GM19463 (cell line): ENCODE measurements at regions not wholly inside any gene's neighbourhood (a gene's known extent, or its start where the extent isn't known, plus 50 kb on each side); places are given as distances from the start of the nearest gene placed in this dataset.

ENCODE experiments used
- ATAC-seq: cut with Tn5 transposase; IDR thresholded peaks from one replicate; pipeline ENCODE4 v1.9.1; 2021; ENCODE audit warnings: mild to moderate bottlenecking, moderate library complexity; ENCODE audit not compliant: unreplicated experiment

GRCh38 chr2:2524348-2524941, 193.4 kb upstream of the MYT1L start:
- ATAC-seq, result no peak

- ATAC-seq, result no peak
Observed at GRCh38 chr2:2523461-2524347, 192.6 kb upstream of the MYT1L start.

GRCh38 chr2:2520401-2520811, 189.3 kb upstream of the MYT1L start:
- ATAC-seq, result no peak

- ATAC-seq, result no peak
Observed at GRCh38 chr2:2519381-2519780, 188.3 kb upstream of the MYT1L start.

GRCh38 chr2:2517399-2517798, 186.3 kb upstream of the MYT1L start:
- ATAC-seq, result no peak

GRCh38 chr2:2516386-2516785, 185.3 kb upstream of the MYT1L start:
- ATAC-seq, result no peak

- no peak for ATAC-seq
Observed at GRCh38 chr2:2512931-2513330, 181.9 kb upstream of the MYT1L start.

- no peak for ATAC-seq
Observed at GRCh38 chr2:2507417-2507997, 176.4 kb upstream of the MYT1L start.

- no peak for ATAC-seq
Observed at GRCh38 chr2:2506536-2506935, 175.5 kb upstream of the MYT1L start.

- no peak for ATAC-seq
Observed at GRCh38 chr2:2505604-2506003, 174.5 kb upstream of the MYT1L start.

- ATAC-seq, result no peak
Observed at GRCh38 chr2:2503864-2504418, 172.9 kb upstream of the MYT1L start.

GRCh38 chr2:2502201-2502549, 171.1 kb upstream of the MYT1L start:
- no peak for ATAC-seq

- no peak for ATAC-seq
Observed at GRCh38 chr2:2501454-2502200, 170.6 kb upstream of the MYT1L start.

GRCh38 chr2:2495606-2496005, 164.5 kb upstream of the MYT1L start:
- ATAC-seq, result no peak

- ATAC-seq, result no peak
Observed at GRCh38 chr2:2493496-2493895, 162.4 kb upstream of the MYT1L start.

- ATAC-seq, result no peak
Observed at GRCh38 chr2:2492800-2493199, 161.7 kb upstream of the MYT1L start.

GRCh38 chr2:2491964-2492363, 160.9 kb upstream of the MYT1L start:
- no peak for ATAC-seq

GRCh38 chr2:2484301-2484700, 153.2 kb upstream of the MYT1L start:
- no peak for ATAC-seq

- no peak for ATAC-seq
Observed at GRCh38 chr2:2482851-2483250, 151.8 kb upstream of the MYT1L start.

- no peak for ATAC-seq
Observed at GRCh38 chr2:2472881-2473280, 141.8 kb upstream of the MYT1L start.

- ATAC-seq, result no peak
Observed at GRCh38 chr2:2472044-2472443, 141.0 kb upstream of the MYT1L start.
